HG03175 (cell line): ENCODE measurements at regions not wholly inside any gene's neighbourhood (a gene's known extent, or its start where the extent isn't known, plus 50 kb on each side); places are given as distances from the start of the nearest gene placed in this dataset.
"Not testable (repeated sequence)": the region's sequence is repeated elsewhere in the genome, so short reads cannot be mapped to it uniquely, and the experiment has no call there.

Source experiments
- ATAC-seq: cut with Tn5 transposase; IDR thresholded peaks from one replicate; pipeline ENCODE4 v1.9.1; 2021; ENCODE audit warnings: mild to moderate bottlenecking, moderate library complexity; ENCODE audit not compliant: unreplicated experiment

- ATAC-seq = no peak
These were observed 566.2 kb downstream of the CBLN4 start for GRCh38 chr20:55439070-55439469.

DNA sequence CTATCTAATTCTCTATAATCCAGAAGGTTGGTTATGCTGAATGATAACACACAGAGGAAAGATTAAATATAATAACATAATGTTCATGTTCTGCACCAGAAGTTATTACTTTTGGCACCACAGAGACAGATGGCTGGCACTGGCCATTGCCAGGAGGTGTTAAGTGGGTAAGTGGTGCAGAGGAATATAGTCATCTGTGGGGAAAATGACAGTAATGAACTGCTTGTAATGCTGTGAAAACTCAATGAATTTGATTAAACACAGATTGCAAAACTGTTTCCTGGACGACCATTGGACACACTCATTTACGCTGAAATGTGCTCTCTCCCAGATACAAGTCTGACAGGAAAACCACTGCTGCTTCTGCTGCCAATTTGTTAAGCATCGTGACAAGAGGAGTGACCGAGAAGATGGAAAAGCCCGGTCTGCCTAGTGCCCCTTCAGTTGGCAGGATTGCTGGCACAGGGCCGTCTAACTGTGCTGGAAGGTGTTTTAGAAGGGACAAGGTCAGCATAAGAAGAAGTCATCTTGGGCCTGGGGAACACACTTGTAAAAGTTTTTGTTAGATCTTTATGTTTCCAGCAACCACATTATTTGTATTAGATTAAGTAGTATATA, 567.4 kb downstream of the CBLN4 start:
- ATAC-seq = no peak

DNA sequence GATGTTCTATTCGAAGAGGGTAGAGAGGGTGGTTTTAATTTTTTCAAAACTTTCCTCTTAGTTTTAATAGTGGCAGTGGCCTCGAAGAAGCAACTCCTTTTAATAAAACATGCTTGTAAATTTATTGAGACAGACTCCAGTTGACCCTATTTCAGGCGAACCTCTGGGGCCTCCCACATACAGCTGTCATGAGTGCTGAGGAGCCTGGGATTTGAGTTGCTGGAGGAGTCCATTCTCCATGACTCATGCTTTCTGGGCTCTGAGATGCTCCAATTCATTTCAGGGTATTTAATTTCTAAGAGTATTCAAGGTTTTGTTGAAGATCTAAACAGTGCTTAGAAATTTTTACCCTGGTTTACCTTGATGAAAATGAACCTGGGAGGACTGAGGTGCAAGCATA, 580.4 kb downstream of the CBLN4 start:
- ATAC-seq = no peak

DNA sequence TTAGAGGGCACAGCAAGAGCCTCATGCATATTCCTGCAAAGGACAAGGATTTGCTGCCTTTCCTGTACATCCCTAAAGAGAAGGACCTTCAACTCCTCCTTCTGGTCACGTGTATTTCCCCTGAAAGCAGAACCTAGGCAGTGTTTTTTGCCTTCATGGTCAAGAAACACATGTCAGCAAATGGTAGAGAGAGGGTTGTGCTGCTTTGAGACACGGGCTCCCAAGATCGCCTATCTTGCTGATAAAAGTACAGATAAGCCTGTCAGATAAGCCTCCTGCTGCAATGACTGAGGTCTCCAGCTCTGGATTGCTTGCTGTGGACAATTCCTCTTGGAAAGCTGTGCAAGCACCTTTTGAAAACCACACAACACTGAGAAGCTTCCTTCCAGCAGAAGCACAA, 580.8 kb downstream of the CBLN4 start:
- ATAC-seq = no peak

DNA sequence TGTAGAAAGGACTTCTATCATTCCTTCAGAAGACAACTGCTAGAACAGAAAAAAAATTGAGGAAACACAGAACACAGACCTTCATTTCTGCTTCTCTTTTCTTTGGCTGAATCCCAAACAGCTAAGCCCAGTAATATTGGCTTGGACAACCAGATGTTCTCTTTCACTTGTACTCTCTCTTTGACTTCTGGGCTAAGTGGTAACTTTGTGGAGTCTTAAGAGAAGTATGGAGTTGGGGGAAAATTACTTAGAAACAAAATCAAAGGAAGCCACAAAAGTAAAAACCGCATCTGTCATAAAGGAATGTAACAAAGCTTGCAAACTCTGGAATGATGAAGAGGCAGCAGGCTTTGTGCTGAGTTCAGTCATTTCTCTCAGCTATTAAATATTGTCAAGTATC, 587.5 kb downstream of the CBLN4 start:
- no peak for ATAC-seq

DNA sequence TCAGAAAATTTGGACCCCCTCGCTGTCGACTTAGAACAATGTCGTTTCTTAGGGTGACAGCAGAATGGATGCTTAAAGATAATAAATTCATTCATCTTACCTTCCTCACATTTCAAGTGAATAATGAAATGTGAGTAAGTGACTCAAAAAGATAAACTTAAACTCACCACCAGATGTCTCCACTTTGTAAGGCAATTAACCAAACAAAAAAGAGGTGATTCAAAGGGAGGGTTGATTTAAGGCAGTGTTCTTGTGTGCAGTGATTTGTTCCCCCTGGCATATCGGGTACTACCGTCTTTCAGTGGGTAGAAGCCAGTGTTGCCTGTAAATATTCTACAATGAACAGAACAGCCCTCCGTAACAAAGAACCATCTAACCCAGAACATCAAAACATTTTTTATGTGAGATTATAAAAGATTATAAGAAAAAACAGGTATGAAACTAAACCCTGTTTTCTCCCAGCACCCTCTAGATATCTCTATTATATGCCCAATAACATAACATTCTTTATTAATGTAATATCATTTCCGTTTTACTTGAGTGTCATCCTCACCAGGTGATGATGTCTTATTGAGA, 589.7 kb downstream of the CBLN4 start:
- ATAC-seq = no peak

- ATAC-seq = not testable (repeated sequence)
These were observed 592.8 kb downstream of the CBLN4 start for GRCh38 chr20:55412508-55412907.

DNA sequence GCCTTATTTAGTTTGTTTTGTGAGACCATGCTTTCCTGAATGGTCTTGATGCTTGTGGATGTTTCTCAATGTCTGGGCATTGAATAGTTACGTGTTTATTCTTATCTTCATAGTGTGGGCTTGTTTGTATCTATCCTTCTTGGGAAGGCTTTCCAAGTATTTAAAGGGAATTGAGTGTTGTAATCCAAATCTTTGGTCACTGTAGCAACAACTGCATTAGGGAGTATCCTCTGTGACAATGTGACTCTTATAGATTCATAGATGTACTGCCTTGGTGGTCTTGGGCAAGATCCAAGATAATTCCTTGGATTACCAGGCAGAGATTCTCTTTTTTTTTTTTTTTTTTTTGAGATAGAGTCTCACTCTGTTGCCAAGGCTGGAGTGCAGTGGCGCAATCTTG, 598.4 kb downstream of the CBLN4 start:
- no peak for ATAC-seq

DNA sequence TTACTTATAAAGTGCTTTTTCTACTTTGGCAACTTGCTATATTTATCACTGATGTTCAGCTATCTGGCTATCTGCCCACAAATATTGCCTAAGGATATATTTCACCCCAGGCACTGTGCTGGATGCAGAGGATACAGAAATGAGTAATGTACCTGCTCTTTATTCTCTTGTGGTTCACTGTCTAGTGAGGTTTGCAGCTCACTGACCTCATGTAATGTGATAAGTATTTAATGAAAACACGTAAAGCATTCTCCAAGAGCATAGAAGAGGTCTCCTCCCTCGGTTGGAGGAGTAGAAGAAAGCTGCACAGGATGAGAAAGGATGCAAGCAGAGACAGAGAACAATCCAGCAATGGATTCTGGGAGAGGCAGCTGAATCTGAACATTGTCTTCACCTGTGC, 610.7 kb downstream of the CBLN4 start:
- no peak for ATAC-seq

DNA sequence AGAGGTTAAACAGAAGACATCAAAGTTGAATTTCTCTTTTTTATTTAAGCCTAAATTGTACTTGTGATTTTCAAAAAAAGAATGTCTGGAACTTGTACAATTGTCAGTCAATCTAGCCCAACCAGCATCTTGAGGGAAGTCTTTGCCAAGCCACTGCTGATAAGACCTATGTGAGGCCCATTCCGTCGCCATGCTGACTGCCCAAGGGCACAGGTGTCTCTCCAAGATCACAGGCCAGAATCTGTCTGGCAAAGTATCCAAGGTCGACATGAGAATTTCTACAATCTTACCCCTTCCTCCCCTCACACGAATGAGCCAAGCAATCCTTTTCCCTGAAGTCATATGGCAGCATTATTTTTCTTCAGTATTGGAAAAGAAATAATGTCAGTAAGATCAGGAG, 614.5 kb downstream of the CBLN4 start:
- ATAC-seq = no peak

DNA sequence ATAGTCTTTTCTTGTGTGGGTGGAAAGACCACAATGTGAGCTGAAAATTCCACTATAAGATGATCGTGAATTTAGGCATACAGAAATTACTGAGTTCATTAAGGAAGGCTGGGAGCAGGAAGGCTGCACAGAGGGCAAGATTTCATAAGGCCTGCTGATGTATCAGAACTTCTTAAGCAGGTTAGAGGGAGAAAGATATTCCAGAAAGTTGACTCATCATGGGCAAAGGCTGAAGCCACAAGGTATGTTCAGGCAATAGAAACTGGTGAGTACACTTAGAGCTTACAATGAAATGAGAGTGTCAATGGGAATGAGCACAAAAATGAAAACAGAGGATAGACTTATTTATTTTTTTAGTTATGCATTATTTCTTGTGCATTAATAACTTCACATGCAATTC, 618.6 kb downstream of the CBLN4 start:
- ATAC-seq = no peak

- ATAC-seq = no peak
These were observed 629.4 kb downstream of the CBLN4 start for GRCh38 chr20:55375920-55376319.

- no peak for ATAC-seq
These were observed 639.6 kb downstream of the CBLN4 start for GRCh38 chr20:55365745-55366144.

DNA sequence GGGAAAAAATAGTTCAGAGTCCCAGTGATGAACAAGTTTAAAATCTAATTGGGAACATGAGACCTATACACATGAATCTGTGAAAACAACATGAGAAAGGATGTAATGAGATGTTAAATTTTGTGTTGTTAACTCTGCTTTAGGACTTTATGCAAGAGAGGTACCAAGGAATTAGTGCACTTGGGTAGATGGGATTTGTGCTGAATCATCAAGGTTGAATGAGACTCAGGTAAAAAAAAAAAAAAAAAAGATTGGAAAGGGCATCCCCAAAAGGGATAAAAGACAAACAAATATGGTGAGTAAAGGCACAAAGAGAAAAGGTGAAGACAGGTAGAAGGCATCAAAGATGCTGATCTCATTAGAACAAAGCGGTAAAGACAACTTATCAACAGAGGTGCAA, 644.4 kb downstream of the CBLN4 start:
- no peak for ATAC-seq

DNA sequence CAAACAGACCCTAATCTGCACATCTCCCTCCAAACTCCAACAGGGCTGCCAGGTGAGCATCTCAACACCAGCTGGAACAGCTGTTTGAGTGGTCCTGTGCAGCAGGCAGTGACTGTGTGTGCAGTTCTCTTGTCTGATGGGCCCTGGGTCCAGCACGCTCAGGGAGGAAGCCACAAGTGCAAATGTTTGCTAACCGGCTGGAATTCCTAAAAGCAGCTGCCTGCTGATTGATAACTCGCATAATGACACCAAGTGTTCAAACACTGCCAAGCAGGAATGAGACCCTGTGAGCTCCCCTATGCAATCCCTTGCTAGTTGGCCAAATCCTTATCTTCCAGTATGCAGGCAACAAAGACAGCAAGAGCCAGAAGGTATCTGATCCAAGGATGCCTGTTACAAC, 650.6 kb downstream of the CBLN4 start:
- ATAC-seq = no peak

- no peak for ATAC-seq
These were observed 652.1 kb downstream of the CBLN4 start for GRCh38 chr20:55353206-55353605.

DNA sequence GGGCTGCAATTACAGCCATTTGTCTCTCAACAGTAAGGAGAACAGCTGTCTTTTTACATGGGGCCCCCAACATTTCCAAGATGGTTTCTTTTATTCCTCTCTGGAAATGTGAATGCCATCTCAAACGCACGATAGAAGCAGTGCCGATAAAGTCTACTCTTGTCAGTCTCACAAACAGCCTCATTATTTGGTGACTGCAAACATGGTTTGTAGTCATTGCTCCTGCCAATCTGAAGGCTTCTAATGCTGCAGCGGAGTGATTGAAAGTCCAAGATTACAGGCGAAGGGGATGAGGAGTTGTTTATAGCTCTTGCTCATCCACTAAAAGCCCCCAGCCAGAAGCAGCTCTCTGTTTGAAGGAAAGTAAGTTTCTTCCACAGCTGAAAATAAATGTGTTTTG, 657.1 kb downstream of the CBLN4 start:
- ATAC-seq = no peak

GRCh38 chr20:55342822-55343221, 662.5 kb downstream of the CBLN4 start:
- ATAC-seq = no peak

- no peak for ATAC-seq
These were observed 671.5 kb downstream of the CBLN4 start for GRCh38 chr20:55333798-55334197.

- ATAC-seq = no peak
These were observed 676.2 kb downstream of the CBLN4 start for GRCh38 chr20:55329108-55329507.

- ATAC-seq = no peak
These were observed 682.6 kb downstream of the CBLN4 start for GRCh38 chr20:55322745-55323144.

DNA sequence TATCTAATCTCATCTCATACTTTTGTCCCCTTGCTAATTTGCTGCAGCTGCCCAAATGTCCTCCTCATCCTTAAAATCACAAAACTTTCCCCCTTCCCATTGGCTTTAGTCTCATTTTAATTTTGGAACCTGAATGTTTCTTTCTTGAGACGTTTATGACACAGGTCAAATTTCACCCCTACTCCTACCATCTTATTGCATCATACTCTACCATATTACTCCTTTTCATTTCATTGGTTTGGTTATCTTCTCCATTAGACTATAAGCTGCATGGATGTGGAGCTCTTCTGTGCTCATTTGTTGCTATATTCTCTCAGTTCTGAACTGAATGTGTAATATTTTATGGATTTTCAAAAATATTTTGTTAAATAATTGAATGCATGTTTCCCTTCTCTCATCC, 688.6 kb downstream of the CBLN4 start:
- ATAC-seq = no peak

GRCh38 chr20:55310844-55311243, 694.5 kb downstream of the CBLN4 start:
- ATAC-seq = not testable (repeated sequence)
